D721Med (cell line): ENCODE measurements at regions not wholly inside any gene's neighbourhood (a gene's known extent, or its start where the extent isn't known, plus 50 kb on each side); places are given as distances from the start of the nearest gene placed in this dataset.

Source experiments
- DNase-seq: peaks from one replicate; pipeline ENCODE4 v3.0.0; 2011; ENCODE audit warnings: low spot score; ENCODE audit not compliant: insufficient read length
- FAIRE-seq: peaks from 2 replicates; lab custom pipeline; 2011; peaks lifted over from hg19 to GRCh38; lab: Jason Lieb, UNC
- TF ChIP-seq, protein P1 (sequence below): IDR thresholded peaks from 2 replicates; pipeline ENCODE4 v1.5.1; 2012; ENCODE audit warnings: mild to moderate bottlenecking, control low read depth; ENCODE audit not compliant: insufficient read depth; ENCODE audit errors: missing control alignments

DNA sequence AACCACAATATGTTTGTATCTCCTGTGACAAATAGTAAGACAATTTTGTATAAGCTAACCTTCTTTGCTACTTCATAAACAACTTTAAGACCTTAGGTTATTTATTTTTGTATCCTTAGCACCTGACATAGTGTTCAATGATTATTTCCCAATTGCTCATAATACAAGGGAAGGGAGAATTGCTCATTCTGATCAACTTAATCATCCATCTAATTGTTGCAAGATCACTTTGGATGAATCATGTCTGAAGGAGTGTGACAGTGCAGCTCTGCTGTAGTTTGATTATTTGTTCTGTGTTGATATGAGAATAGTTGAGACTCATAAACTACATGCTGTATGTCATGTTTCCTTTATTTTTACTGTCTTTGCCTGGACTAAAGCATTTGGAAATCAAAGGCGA, 721.3 kb upstream of the SEMA6A start:
- FAIRE-seq = peak; percentile 6
- no peak for DNase-seq
- TF ChIP-seq, protein P1, sequence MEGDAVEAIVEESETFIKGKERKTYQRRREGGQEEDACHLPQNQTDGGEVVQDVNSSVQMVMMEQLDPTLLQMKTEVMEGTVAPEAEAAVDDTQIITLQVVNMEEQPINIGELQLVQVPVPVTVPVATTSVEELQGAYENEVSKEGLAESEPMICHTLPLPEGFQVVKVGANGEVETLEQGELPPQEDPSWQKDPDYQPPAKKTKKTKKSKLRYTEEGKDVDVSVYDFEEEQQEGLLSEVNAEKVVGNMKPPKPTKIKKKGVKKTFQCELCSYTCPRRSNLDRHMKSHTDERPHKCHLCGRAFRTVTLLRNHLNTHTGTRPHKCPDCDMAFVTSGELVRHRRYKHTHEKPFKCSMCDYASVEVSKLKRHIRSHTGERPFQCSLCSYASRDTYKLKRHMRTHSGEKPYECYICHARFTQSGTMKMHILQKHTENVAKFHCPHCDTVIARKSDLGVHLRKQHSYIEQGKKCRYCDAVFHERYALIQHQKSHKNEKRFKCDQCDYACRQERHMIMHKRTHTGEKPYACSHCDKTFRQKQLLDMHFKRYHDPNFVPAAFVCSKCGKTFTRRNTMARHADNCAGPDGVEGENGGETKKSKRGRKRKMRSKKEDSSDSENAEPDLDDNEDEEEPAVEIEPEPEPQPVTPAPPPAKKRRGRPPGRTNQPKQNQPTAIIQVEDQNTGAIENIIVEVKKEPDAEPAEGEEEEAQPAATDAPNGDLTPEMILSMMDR = no peak

DNA sequence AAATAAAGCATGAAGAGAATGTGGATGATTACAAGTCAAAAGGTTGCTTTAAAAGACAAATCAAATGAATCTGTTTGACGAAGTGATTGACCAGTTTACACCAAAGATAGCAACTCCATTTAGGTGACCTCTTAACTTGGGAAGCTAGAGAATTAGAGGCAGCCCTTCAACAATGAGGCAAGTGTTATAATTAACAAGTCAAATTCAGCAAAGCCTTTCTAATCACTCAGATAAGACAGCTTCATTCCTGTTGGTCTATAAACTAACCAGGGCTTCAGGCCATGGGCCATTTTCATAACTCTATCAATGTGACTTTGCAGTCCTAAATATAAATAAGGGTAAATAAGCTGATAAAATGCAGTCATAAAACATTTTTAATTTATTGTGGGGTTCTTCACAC, 712.2 kb upstream of the SEMA6A start:
- TF ChIP-seq, protein P1 = no peak
- DNase-seq (no peak), FAIRE-seq (no peak)

DNA sequence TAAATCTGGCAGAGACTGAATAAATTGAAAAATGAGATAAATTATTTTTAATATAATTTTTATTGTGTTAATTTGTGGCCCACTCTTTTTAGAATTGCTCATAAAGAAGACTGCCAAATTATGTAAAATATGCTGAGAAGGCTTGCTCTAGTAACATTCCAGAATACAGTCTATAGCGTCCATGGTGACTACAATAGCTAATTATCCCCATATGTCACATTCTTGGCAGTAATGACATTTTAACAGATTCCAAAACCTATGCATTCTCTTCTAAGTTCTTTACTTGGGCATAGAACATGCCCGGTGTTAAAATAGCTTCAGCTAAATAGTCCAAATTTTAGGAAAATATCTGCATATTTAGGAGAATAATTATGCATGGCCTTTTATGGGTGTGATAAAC, 697.0 kb upstream of the SEMA6A start:
- FAIRE-seq = no peak
- TF ChIP-seq, protein P1 = no peak

DNA sequence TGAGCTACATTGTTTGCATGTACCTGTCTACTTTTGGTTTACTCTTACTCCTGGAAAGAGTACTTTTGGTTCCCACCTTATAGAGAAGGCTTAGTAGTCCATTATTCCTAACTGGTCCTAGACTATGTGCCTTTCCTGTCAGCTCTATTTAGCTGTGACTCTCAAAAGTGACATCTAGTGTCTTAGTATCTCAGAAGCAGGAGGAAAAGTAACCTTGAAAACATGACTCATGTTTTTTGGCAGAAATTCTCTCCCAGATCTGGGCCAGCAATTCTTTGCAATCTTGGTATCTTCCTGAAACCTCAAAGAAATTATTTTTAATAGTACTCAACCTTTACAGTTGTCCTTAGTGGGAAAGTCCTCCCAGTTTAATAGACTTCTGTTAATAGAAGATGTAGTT, 691.7 kb upstream of the SEMA6A start:
- DNase-seq = no peak
- FAIRE-seq = no peak
- TF ChIP-seq, protein P1 = no peak

More for the DNA sequence above, 697.0 kb upstream of the SEMA6A start:
- DNase-seq = no peak

DNA sequence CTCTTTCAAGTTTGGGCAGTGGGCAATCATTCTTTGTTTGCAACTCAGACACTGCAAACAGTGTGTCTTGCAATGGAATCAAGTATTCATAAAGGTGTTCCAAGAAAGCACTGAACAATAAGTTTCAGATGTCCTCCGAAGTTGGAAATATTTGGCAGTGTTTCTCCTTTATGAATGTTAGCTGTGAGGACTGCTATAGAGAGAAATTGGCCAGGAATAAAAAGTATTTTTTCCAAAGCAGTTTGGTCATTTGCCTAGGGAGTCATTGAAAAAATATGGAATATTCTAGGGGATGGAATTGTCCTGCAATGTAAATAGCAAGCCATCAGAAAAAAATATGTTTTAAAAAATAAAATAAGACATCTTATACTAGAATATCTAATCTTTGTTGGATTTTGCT, 688.6 kb upstream of the SEMA6A start:
- DNase-seq (no peak), FAIRE-seq (no peak)
- TF ChIP-seq, protein P1 = no peak

DNA sequence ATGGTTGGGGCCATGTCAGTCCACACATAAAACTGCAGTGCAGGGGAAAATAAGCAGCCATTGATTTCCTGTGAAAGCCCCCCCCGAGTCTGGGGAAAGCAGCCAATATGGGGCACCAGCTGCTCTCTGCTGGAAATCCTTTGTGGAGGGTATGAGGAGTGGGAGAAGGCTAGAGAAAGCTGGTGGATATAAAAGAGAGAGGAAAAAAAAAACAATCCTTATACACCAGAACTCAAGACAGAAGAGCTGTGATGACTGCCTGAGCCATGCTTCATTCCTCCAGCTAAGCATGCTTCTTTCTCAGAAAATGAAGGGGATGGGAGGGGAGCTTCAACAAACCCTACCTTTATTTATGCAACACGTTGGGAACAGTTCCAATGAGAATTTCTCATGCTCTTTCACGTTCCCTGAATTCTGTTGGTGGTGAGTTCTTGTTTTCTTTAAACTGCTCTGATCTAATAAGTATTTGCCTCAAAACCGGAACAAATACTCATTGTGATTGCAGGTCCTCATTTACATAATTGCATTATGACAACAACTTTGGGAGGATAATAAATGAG, 688.0 kb upstream of the SEMA6A start:
- no peak for DNase-seq

More for the DNA sequence above, 688.0 kb upstream of the SEMA6A start:
- FAIRE-seq = no peak
- TF ChIP-seq, protein P1 = no peak
